MM.1S (cell line): ENCODE measurements at regions not wholly inside any gene's neighbourhood (a gene's known extent, or its start where the extent isn't known, plus 50 kb on each side); places are given as distances from the start of the nearest gene placed in this dataset.

Source experiments
- DNase-seq: peaks from one replicate; pipeline ENCODE4 v3.0.0-alpha.2; 2015
- H2AFZ ChIP-seq: fragments of 300-600 bp; sonication (generic); 2 replicates; pipeline ENCODE4 v1.6.0; 2016; ENCODE audit warnings: antibody characterized with exemption, low read length
- H3F3A ChIP-seq: fragments of 300-600 bp; sonication (generic); 2 replicates; pipeline ENCODE4 v1.6.1; 2016; ENCODE audit warnings: mild to moderate bottlenecking, antibody characterized with exemption, low read length, moderate library complexity, mixed read lengths; ENCODE audit not compliant: insufficient read depth
- H3K27ac ChIP-seq: fragments of 300-600 bp; sonication (generic); 2 replicates; pipeline ENCODE4 v1.5.1; 2016; ENCODE audit warnings: mild to moderate bottlenecking, low read length
- H3K27me3 ChIP-seq: fragments of 300-600 bp; sonication (generic); replicated peaks from 2 replicates; pipeline ENCODE4 v1.6.0; 2016; ENCODE audit warnings: low read length; ENCODE audit not compliant: insufficient read depth
- H3K36me3 ChIP-seq: fragments of 300-600 bp; sonication (generic); replicated peaks from 2 replicates; pipeline ENCODE4 v1.6.1; 2016; ENCODE audit warnings: mild to moderate bottlenecking, low read length, mixed read lengths; ENCODE audit not compliant: insufficient read depth
- H3K4me1 ChIP-seq: fragments of 300-600 bp; sonication (generic); 2 replicates; pipeline ENCODE4 v1.6.1; 2016; ENCODE audit warnings: low read length, mixed read lengths
- H3K4me2 ChIP-seq: fragments of 300-600 bp; sonication (generic); 2 replicates; pipeline ENCODE4 v1.6.0; 2016; ENCODE audit warnings: low read depth, low read length
- H3K4me3 ChIP-seq: fragments of 300-600 bp; sonication (generic); 2 replicates; pipeline ENCODE4 v1.5.1; 2016; ENCODE audit warnings: low read length, mixed read lengths
- H3K79me2 ChIP-seq: fragments of 300-600 bp; sonication (generic); 2 replicates; pipeline ENCODE4 v1.6.1; 2016; ENCODE audit warnings: mixed run types, low read length, mixed read lengths
- H3K9ac ChIP-seq: fragments of 300-600 bp; sonication (generic); 2 replicates; pipeline ENCODE4 v1.6.1; 2016; ENCODE audit warnings: low read length, mixed read lengths
- H3K9me2 ChIP-seq: fragments of 300-600 bp; sonication (generic); replicated peaks from 2 replicates; pipeline ENCODE4 v1.6.1; 2016; ENCODE audit warnings: mild to moderate bottlenecking, low read length, mixed read lengths; ENCODE audit not compliant: insufficient read depth
- H3K9me3 ChIP-seq: fragments of 300-600 bp; sonication (generic); replicated peaks from 2 replicates; pipeline ENCODE4 v1.6.1; 2016; ENCODE audit warnings: mild to moderate bottlenecking, low read length, mixed read lengths; ENCODE audit not compliant: insufficient read depth
- H4K20me1 ChIP-seq: fragments of 300-600 bp; sonication (generic); 2 replicates; pipeline ENCODE4 v1.6.1; 2016; ENCODE audit warnings: mild to moderate bottlenecking, low read length, moderate library complexity, mixed read lengths; ENCODE audit not compliant: insufficient read depth
- CTCF ChIP-seq: fragments of 300-600 bp; sonication (generic); IDR thresholded peaks from 2 replicates; pipeline ENCODE4 v1.5.1; 2016; ENCODE audit warnings: antibody characterized with exemption, low read length, mixed read lengths
- EZH2 ChIP-seq: fragments of 300-600 bp; sonication (generic); optimal IDR thresholded peaks from 2 replicates; pipeline ENCODE3; 2017; ENCODE audit warnings: low read depth, mild to moderate bottlenecking, antibody characterized with exemption, low read length, mixed read lengths
- EZH2phosphoT487 ChIP-seq: fragments of 300-600 bp; sonication (generic); IDR thresholded peaks from 2 replicates; pipeline ENCODE4 v1.6.1; 2018; ENCODE audit warnings: antibody characterized with exemption, low read length

GRCh38 chr20:36093025-36093803 is 61.3 kb upstream of the EPB41L1 start:
- H3K9ac ChIP-seq: peak overlapping the region; percentile 81
- no peaks in the 10 kb centered on the region for H3K27me3 ChIP-seq
- TF ChIP-seq EZH2: no peak
- no peak for TF ChIP-seq EZH2phosphoT487
- no peak for TF ChIP-seq CTCF
- H3K4me3 ChIP-seq: peak overlapping the region; percentile 81
- DNase-seq: no peak
- H2AFZ ChIP-seq: peak overlapping the region; percentile 59
- no peaks in the 10 kb centered on the region for H3K9me2 ChIP-seq
- no peaks in the 10 kb centered on the region for H4K20me1 ChIP-seq
- peaks cover 64% of the 10 kb centered on the region for H3K4me1 ChIP-seq
- H3K9me3 ChIP-seq: no peaks in the 10 kb centered on the region
- H3F3A ChIP-seq: peaks cover 41% of the 10 kb centered on the region
- no peaks in the 10 kb centered on the region for H3K36me3 ChIP-seq
- H3K27ac ChIP-seq: peak overlapping the region; percentile 45; the same call in 1 of the 2 replicates
- H3K4me2 ChIP-seq: peak overlapping the region; percentile 72
- peaks cover 19% of the 10 kb centered on the region for H3K79me2 ChIP-seq

GRCh38 chr20:36093804-36094145 is 60.8 kb upstream of the EPB41L1 start:
- Histone ChIP-seq H3K9me2 (no peaks in the 10 kb centered on the region), H3K27me3 (no peaks in the 10 kb centered on the region), H3K9me3 (no peaks in the 10 kb centered on the region), H3K27ac (peak overlapping the region; percentile 45), H3K4me1 (peaks cover 69% of the 10 kb centered on the region), H3K4me3 (peak overlapping the region; percentile 81), H3F3A (peaks cover 41% of the 10 kb centered on the region), H4K20me1 (no peaks in the 10 kb centered on the region), H3K79me2 (peaks cover 19% of the 10 kb centered on the region), H3K4me2 (peak overlapping the region; percentile 72), H2AFZ (0 out of 2 replicates have a peak overlapping the region, but pooled peaks have one; percentile 59), H3K9ac (peak overlapping the region; percentile 81; the same call in 1 of the 2 replicates), H3K36me3 (no peaks in the 10 kb centered on the region)
- no peak for DNase-seq
- TF ChIP-seq EZH2: no peak
- no peak for TF ChIP-seq EZH2phosphoT487
- TF ChIP-seq CTCF: no peak

- Histone ChIP-seq H3K9ac (peak overlapping the region; percentile 81; the same call in 1 of the 2 replicates), H3K4me1 (peaks cover 75% of the 10 kb centered on the region), H3K9me2 (no peaks in the 10 kb centered on the region), H3K79me2 (peaks cover 19% of the 10 kb centered on the region), H3K4me2 (peak overlapping the region; percentile 72; the same call in 1 of the 2 replicates), H3F3A (peaks cover 41% of the 10 kb centered on the region), H4K20me1 (no peaks in the 10 kb centered on the region), H3K36me3 (no peaks in the 10 kb centered on the region), H3K9me3 (no peaks in the 10 kb centered on the region), H3K4me3 (no peak overlapping the region), H2AFZ (no peak overlapping the region), H3K27me3 (no peaks in the 10 kb centered on the region), H3K27ac (peak overlapping the region; percentile 45; the same call in 1 of the 2 replicates)
- TF ChIP-seq CTCF (no peak), EZH2phosphoT487 (no peak), EZH2 (no peak)
- no peak for DNase-seq
Observed at GRCh38 chr20:36094497-36094896, 60.0 kb upstream of the EPB41L1 start.
